ENCODE measurements at regions not wholly inside any gene's neighbourhood (a gene's known extent, or its start where the extent isn't known, plus 50 kb on each side); places are given as distances from the start of the nearest gene placed in this dataset.
"Not testable (repeated sequence)": the region's sequence is repeated elsewhere in the genome, so short reads cannot be mapped to it uniquely, and the experiment has no call there.

DNA sequence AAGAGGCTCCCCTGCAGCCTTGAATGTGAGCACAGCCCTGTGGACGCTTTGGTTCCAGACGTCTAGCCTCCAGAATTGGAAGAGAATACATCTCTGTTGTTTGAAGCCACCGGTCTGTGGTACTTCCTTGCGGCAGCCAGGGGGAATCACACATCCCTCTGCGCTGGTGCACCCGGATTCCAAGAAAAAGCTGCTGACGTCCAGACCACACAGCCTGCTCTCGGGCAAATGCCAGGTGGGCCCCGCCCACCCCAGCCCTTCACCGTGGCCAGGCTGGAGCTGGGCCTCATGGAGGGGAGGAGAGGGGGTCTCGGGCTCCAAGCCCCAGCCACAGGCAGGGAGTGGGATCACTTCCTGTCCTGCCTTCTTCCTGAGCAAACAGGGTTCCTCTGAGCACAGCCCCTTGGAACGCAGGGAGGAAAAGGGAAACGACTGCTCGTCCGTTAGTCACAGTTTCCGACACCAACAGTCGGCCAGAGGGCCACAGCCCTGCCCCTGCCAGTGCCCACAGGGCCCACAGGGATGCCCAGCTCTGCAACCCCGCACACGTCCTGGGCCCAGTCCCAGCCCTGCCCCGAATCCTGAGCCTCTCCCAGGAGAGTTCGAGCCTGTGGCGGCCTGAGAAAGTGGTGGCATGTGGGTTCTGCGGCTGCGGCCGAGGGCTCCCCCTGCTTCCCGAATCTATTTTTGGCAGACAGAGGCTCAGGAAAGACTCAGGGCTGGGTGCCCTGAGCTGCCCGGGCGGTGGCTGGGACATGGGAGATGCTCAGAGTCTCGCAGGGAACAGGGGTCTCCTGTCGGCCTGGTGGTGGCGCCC, 85.3 kb downstream of the RFLNA start:
- no peak for DNase-seq

DNA sequence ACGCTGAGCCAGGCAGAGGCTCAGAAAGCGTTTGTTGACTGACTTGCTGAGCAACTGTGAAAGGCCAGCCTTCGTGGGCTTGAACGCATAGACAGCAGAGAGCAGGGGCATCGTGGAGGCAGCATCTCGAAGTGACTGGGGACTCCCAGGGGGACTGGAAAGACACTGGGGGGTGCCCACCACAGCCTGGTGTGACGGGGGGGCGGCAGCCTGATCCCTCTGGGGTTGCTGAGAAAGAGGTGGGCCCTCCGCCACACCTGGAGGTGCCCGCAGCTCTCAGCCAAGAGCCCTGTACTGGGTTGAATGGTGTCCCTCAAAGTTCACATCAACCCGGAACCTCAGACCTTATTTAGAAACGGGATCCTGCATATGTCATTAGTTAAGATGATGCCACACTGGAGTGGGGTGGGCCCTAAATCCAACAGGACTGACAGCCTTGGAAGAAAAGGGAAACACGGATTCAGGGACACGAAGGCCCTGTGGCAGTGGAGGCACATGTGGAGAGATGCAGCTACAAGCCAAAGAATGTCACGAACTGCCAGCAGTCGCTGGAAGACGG, 84.6 kb downstream of the RFLNA start:
- no peak for DNase-seq

DNA sequence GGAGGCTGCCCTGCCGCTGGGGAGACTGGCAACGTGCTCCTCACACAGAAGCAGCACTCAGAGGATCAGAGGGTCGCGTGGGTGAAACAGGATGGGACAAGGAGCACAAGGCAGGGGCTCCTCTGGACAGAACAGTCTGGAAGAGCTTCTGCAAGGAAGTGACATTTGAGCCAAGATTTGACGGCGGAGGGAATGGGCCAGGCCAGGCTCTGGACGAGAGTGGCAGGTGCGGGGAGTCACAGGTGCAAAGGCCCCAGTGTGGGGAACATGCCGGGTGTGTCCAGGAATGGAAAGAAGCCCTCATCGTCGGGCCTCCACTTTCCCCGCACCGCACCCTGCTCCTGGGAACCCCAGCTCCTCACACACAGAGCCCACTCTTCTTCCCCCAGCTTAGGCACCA, 84.0 kb downstream of the RFLNA start:
- no peak for DNase-seq

DNA sequence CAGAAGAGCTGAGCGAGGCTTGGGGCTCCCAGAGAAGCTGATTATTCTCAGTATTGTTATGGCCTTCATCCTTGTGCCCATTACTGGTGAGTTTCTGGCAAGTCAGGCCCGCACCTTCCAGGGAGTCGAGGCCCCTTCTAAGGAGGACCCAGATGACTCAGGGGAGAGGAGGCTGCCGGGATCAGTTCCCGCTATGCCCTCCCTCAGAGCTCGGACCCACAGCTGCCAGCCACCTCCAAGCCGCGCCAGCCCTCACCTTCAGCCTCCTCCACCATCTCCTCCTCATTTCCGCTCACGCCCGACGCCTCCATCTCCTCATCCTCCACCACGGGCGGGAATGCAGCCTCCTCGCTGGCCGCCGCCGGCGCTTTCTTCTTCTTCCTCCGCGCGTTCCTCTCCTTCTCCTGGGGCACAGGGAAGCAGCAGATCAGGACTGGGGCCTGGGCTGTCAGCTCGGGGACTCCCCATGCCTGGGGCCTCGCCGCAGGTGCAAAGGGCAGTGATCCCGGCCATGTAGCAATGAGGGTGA, 83.2 kb downstream of the RFLNA start:
- DNase-seq, result no peak

DNA sequence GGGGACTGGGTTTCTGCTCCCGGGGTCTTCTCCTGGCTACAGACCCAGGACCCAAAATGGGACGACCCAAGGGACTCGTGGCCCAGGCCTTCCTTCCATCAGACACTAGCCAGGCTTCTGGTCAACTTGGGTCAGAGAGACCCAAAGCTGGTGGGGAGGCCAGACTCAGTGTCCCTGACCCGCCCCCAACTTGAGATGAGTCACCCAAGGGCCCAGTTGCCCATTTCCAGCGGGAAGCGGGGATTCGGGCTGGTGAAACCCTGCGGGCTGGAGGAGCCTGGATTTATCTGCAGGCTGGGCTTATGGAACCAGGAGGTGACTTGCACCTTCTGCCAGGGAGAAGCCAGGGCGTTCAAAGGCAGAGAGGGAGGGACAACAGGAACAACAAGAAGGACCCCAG, 81.5 kb downstream of the RFLNA start:
- DNase-seq, result no peak

DNA sequence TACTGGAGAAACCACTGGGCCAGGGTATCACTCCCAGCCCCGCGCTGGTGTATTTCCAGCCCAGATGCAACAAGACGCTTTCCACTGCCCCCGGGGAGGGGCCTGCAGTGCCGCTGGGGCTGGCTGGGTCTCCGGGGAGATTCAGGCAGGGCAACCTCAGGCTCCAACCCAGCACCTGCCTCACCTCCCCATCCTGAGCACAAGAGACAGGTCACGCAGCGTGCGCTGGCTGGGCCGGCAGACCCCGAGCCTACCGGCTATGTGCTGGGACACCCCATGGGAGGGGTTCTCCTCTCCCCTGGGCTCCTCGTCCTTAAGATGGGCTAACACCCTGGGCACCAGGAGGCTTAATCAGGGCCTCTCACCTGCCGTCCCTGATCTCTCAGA, 80.9 kb downstream of the RFLNA start:
- DNase-seq, result no peak

DNA sequence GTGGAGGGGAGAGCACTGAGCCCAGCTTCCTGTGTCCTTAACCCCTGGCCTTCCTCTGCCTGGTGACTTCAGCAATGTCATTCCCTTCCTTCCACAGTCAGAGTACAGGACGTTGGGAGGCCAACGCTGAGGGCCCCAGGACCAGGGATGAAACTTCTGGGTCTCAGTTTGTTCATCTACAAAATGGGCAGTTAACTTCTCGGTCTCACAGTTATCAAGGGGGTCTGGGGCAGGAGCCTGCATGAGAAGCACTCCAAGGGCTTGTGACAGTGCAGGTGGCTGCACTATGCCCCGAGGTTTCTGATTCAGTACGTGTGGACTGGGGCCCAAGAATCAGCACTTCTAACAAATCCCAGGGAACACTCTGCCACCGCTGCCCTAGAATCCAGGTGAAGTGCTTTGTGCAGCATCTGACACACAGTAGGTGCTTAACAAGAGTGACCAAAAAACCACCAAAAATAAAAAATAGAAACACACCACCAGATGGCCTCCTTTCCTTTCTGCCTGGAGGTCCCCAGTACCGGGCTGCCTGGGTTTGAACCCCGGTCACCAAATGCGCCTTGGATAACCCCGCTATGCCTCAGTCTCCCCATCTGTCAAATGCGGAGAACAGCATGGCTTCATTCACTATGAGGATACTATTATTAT, 80.4 kb downstream of the RFLNA start:
- no peak for DNase-seq

DNA sequence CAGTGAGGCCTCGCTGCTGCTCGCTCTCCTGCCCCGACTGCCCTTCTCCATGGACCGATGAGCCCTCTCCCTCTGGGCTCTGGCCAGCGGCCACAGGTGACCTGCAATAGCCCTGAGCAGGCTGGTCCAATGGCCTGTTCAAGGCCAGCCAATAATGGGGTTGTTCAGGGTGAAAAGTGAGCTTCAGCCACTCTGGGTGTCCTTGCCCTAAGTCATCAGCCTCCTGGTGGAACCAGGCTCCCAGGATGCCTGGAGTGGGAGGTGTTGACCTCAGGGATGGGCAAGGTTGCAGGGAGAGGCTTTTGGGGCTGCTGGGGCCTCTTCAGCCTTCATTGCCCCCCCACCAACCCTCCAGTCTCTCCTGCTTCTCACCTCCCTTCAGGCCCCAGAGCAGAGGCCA, 79.7 kb downstream of the RFLNA start:
- DNase-seq, result no peak

DNA sequence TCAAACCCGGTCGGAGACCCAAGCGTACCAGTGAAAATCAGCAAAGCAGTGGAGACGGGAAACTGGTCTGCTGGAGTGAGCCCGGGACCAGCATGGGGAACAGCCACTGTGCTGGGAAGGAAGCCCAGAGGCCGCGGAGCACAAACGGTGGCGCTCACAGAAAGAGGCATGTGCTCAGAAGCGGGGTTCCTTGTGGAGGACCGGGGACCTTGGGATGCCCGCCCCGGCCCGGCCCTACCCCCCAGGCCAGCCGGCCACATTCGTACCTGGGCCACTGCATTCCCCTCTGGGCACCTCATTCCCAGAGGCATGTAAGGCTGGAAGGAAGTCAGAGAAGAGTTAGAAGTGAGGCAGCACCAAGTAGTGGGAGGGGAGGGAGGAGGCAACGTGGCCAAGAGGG, 79.3 kb downstream of the RFLNA start:
- no peak for DNase-seq

DNA sequence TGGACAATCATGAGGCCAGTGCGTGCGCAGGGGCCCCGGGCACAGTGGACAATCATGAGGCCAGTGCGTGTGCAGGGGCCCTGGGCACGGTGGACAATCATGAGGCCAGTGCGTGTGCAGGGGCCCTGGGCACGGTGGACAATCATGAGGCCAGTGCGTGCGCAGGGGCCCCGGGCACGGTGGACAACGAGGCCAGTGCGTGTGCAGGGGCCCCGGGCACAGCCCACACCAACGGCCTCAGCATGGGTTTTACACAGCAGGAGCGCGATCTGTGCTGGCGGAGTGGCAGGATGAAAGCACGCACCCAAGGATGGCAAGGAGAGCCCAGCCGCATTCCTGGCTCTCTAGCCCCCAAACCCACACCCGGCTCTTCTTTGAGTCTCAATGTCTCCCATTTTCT, 78.8 kb downstream of the RFLNA start:
- DNase-seq, result not testable (repeated sequence)

DNA sequence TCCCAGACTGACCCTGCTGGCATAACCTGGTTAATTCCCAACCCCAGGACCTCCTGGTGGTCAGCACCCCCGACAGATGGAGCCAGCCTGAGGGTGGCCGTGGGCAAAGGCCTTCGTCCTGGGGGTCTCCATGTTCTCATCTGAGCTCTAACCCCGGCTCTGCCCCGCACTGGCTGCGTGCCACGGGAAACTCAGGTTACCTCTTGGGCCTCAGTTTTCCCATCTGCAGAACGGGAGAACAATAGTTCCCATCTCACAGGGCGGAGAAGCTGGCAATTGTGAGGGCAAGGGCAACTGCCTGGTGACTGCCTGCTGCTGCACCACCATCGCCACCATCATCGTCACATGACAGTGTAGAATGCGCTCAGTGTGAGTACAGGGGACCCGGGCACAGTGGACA, 77.9 kb downstream of the RFLNA start:
- no peak for DNase-seq

DNA sequence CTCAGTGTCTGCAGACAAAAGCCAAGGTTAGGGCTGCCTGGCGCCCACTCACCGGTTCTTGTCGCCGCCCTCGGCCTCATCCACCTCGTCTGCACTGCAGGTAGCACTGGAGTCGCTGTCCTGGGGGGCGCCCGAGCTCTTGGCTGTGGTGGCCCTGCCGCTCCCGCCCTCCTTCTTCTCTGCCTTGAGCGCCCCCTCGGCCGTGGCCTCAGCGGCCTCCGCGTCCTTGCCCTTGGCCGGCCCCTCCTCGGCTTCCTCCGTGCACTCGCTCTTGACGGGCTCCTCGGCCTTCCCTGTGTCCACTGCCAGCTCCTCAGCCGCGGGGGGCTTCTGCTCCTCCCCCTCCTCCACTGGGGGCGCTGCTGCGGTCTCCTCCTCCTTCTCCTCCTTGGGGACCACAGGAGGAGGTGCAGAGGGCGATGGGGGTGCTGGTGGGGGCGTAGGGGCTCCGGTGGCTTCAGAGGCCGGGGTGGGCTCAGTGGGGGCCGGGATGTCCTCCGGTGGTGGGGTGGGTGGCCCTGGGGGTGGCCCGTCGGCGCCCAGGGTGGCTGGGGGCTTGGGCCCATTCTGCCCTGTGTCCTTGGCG, 77.2 kb downstream of the RFLNA start:
- no peak for DNase-seq

DNA sequence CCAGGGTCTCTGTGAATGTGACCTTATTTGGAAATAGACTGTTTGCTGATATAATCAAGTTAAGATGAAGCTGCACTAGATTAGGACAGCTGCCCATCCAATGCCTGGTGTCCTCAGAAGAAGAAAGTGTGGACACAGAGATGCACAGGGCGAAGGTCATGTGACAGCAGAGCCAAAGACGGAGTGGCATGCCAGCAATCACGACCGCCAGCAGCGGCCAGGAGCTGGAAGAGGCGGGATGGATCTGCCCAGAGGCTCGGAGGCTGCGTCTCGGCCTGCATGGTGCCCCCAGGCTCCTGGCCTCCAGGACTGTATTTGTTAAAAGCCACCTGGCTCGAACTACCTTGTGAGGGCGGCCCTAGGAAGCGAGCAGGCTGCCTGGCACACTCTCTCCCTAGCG, 76.5 kb downstream of the RFLNA start:
- no peak for DNase-seq

DNA sequence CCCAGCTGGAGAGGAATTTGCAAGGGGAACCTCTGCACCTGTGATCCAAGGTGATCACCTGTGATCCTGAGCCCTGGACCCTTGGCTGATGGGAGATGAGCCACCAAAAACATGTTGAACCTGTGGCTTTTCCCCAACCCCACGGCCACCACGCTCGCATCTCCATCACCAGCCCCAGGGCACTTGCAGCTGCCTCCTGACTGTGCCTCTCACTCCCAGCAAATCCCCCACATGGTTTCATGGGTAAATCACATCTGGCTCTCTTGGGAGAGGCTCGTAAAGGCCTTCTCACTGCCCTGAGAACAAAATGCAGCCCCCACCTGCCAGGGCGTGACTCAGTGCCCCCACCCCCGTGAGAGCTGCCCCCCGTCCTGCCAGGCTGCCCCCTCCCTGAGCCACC, 76.0 kb downstream of the RFLNA start:
- DNase-seq, result no peak

DNA sequence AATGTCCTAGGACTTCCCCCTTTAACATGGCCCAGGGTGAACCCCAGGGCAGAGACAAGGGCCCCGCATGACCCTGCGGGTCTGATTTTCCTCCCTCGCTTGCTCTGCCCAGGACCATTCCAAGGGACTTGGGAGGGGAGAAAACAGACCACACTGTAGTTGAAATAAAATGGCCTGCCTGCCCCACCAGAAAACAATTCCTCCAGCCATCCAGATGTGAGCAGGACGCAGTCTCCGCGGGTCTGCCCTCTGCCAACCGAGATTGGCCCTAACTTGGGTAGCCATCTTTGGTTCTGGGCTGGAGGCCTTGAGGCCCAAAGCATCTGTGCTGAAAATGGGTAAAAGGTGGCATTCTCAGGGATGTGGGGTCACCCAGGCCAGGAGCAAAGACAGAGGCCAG, 75.5 kb downstream of the RFLNA start:
- DNase-seq, result no peak

DNA sequence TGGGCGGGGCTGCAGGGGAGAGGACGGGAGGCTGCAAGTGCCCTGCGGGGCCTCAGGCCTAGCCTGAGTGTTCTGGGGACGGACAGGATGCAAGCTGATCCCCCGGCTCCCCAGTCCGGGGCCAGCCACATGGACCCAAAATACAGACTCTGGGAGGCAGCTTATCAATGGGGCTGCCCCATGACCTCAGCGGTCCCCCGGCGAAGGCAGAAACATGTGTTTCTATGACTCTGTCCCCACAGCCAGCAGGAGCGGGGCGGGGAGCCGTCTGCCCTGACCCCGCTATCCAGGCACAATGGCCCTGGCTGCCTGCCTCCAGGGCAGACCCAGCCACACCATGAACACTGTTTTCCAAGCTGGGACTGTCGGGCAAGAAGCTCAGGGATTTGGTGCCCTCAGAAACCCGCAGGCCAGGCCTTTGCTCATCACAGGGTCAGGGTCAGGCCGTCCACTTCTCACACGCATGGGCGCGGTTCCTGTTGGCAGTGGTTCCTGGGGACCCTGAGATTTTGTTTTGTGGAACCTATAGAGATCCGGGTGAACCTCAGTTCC, 75.0 kb downstream of the RFLNA start:
- DNase-seq, result no peak

DNA sequence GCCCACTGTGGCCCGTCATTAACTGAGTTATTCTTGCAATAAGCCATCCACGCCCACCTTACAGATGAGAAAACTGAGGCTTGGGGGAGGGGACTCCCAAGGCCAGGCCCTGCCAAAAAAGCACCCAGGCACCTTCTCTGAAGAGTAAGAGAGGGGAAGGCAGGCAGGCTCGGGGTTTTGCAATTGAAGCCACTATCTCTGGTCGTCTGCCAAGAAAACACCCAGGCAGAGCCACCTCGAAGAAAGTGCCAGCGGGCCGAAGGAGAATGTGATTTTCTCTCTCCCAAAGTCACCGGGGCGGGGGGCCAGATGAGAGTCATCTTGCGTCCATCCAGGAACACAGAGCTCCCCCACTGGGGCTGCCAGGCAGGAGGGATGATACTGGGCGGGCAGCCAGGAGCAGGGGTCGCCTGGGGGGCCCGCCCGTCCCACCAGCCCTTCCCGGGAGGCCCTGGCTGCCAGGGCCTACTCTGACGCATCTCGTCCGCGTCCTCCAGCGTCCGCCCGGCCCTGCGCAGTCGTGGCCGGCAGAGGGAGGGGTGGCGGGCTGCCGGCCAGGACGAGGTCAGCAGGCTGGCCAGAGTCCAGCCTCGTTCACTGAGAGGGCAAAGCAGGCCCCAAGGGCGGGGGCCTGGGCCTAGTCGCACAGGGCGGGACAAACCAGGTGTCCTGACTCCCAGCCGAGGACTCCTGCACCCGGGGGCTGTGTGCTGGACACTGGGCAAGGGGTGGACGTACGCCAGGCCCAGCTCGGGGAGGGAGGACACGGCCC, 74.3 kb downstream of the RFLNA start:
- DNase-seq, result no peak

DNA sequence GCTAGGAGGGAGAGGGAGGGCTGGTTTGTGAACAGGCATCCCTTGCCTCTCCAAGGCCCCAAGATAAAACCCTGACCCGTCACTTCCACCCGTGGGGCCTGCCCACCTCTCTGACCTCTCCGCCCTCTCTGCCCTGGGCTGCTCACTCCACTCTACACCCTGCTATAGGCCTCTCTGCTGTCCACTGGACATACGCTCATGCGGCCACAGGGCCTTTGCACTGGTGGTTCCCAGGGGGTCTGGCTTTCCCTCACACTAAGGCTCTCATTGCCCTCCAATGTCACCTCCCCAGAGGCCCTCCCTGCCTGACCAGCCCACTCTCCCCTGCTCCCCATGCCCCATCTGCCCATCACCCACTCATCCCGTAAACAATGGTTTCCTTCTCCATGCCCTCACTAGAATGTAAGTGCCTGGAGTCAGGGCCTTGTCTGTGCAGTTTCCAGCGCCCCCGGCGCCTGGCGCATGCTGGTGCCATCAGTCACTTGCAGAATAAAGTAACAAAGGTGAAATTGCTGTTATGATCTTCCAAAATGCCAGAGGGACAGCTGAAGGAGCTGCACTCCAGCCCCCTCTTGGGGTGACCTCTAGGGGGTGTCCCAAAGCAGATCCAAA, 73.6 kb downstream of the RFLNA start:
- DNase-seq, result no peak

DNA sequence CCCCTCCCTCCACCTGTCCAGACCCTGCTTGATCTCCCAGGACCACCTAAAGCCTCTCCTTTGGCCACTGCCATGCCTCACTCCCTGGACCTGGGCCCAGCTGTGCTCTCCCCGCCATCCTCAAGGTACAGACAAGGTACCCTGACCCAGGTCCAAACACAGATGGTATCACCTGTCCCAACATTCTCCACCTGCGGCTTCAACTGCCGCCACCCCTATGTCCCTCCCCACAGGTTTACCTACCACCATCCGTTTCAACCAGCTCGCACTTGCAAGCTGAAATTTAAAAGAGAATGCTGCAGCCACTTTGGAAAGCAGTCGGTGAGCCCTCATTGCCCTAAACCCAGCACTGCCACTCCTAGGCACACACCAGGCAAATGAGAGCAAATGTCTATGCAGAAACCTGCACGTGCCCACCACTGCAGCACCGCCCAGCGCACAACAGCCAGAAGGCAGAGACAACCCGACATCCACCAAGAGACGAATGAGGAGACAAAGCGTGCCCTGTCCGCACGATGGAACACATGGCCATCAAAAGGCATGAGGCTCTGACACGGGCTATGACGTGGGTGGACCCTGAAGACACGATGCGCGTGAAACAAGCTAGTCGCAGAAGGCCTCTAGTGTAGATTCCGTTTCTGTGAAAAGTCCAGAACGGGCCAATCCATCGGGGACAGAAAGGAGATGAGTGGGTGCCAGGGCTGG, 71.0 kb downstream of the RFLNA start:
- no peak for DNase-seq

Measured in NCI-H146 (cell line).